Endothelial cell (in vitro differentiated cells): ENCODE measurements at regions not wholly inside any gene's neighbourhood (a gene's known extent, or its start where the extent isn't known, plus 50 kb on each side); places are given as distances from the start of the nearest gene placed in this dataset.
"Not testable (repeated sequence)": the region's sequence is repeated elsewhere in the genome, so short reads cannot be mapped to it uniquely, and the experiment has no call there.

Experiments used
- DNase-seq: peaks from one replicate; pipeline ENCODE4 v3.0.0; 2021; ENCODE audit warnings: low spot score
- H3K27ac Mint-ChIP-seq: one replicate; pipeline ENCODE4 v1.8.0; 2021; ENCODE audit warnings: mixed read lengths, inconsistent platforms; ENCODE audit not compliant: unreplicated experiment
- H3K27me3 Mint-ChIP-seq: one replicate; pipeline ENCODE4 v1.8.0; 2021; ENCODE audit warnings: mild to moderate bottlenecking, moderate library complexity, mixed read lengths, inconsistent platforms; ENCODE audit not compliant: unreplicated experiment
- H3K36me3 Mint-ChIP-seq: one replicate; pipeline ENCODE4 v1.8.0; 2021; ENCODE audit warnings: mild to moderate bottlenecking, low read depth, mixed read lengths, inconsistent platforms; ENCODE audit not compliant: unreplicated experiment
- H3K4me1 Mint-ChIP-seq: one replicate; pipeline ENCODE4 v1.8.0; 2021; ENCODE audit warnings: mild to moderate bottlenecking, mixed read lengths, inconsistent platforms; ENCODE audit not compliant: unreplicated experiment
- H3K4me3 Mint-ChIP-seq: one replicate; pipeline ENCODE4 v1.8.0; 2021; ENCODE audit warnings: mild to moderate bottlenecking, mixed read lengths, inconsistent platforms; ENCODE audit not compliant: unreplicated experiment
- H3K9me3 Mint-ChIP-seq: one replicate; pipeline ENCODE4 v1.8.0; 2021; ENCODE audit warnings: mixed read lengths, inconsistent platforms; ENCODE audit not compliant: unreplicated experiment
- TF ChIP-seq, protein P1 (sequence below): fragments of 200-600 bp; sonication (generic); IDR thresholded peaks from one replicate; pipeline ENCODE4 v1.5.0; 2021; ENCODE audit warnings: antibody characterized with exemption; ENCODE audit not compliant: unreplicated experiment

DNA sequence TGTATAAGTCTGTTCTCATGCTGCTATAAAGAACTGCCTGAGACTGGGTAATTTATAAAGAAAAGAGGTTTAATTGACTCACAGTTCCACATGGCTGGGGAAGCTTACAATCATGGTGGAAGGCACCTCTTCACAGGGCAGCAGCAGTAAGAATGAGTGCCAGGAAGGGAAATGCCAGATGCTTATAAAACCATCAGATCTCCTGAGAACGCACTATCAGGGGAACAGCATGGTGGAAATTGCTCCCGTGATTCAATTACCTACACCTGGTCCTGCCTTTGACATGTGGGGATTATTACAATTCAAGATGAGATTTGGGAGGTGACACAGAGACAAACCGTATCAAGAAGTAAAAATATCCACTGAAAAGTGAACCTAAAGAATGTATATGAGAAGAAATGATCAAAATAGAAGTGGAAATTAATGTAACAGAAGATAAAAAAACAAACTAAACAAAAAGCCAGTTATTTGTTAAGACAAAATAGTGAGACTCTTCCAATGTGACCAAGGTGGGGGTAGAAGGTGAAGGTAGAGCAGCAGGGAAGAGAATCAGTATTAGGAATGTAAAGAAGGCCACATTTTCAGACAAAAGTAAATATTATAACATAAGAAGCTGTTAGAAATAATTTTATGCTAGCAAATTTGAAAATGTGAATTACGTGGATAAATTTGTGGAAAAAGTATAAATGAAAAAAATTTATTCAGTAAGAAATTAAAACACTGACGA is 372.9 kb downstream of the NKX6-1 start:
- Mint-ChIP-seq H3K4me3 (no peak overlapping the region), H3K4me1 (peaks cover 4% of the 10 kb centered on the region), H3K27ac (no peak overlapping the region), H3K9me3 (no peaks in the 10 kb centered on the region), H3K36me3 (peaks cover 4% of the 10 kb centered on the region), H3K27me3 (no peaks in the 10 kb centered on the region)
- TF ChIP-seq, protein P1, sequence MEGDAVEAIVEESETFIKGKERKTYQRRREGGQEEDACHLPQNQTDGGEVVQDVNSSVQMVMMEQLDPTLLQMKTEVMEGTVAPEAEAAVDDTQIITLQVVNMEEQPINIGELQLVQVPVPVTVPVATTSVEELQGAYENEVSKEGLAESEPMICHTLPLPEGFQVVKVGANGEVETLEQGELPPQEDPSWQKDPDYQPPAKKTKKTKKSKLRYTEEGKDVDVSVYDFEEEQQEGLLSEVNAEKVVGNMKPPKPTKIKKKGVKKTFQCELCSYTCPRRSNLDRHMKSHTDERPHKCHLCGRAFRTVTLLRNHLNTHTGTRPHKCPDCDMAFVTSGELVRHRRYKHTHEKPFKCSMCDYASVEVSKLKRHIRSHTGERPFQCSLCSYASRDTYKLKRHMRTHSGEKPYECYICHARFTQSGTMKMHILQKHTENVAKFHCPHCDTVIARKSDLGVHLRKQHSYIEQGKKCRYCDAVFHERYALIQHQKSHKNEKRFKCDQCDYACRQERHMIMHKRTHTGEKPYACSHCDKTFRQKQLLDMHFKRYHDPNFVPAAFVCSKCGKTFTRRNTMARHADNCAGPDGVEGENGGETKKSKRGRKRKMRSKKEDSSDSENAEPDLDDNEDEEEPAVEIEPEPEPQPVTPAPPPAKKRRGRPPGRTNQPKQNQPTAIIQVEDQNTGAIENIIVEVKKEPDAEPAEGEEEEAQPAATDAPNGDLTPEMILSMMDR: no peak
- DNase-seq: no peak

DNA sequence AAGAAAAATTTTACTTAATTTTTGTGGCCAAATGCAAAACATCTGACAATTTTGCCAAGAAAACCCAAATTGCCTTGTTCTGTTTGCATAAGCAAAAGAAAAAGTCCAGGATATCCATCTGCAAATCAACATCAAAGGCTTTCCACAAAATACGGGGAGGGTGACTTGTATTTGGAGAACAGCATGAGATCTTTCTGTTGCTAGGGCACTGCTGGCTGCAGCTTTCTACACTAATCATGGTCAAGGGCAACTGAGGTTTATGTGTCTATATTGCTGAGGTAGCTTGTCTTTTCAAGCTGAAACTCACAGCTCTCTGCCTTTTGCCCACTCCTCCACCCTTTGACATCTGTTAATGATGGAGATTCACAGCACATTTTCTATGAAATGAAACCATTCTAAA is 389.1 kb downstream of the NKX6-1 start:
- Mint-ChIP-seq H3K4me1 (peaks cover 3% of the 10 kb centered on the region), H3K4me3 (no peak overlapping the region), H3K27me3 (no peaks in the 10 kb centered on the region), H3K36me3 (no peaks in the 10 kb centered on the region), H3K27ac (no peak overlapping the region), H3K9me3 (no peaks in the 10 kb centered on the region)
- no peak for DNase-seq
- TF ChIP-seq, protein P1: no peak

DNA sequence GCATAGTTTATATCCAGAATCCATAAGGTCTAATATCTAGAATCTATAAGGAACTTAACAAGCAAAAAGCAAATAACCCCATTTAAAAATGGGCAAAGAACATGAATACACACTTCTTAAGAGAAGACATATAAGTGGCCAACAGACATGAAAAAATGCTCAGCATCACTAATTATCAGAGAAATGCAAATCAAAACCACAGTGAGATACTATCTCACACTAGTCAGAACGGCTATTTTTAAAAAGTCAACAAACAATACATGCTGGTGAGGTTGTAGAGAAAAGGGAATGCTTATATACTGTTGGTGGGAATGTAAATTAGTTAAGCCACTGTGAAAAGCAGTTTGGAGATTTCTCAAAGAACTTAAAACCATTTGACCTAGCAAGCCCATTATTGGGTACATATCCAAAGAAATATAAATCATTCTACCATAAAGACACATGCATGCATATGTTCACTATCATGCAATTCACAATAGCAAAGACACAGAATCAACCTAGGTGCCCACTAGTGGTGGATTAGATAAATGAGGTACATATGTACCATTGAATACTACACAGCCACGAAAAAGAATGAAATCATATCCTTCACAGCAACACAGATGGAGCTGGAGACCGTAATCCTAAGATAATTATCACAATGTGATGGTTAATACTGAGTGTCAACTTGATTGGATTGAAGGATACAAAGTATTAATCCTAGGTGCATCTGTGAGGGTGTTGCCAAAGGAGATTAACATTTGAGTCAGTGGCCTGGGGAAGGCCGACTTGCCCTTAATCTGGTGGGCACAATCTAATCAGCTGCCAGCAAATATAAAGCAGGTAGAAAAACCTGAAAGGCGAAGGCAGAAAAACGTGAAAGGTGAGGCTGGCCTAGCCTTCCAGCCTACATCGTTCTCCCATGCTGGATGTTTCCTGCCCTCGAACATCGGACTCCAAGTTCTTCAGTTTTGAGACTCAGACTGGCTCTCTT is 397.2 kb downstream of the NKX6-1 start:
- H3K4me3 Mint-ChIP-seq, H3K27ac Mint-ChIP-seq, DNase-seq, H3K27me3 Mint-ChIP-seq, H3K9me3 Mint-ChIP-seq, H3K36me3 Mint-ChIP-seq, H3K4me1 Mint-ChIP-seq: not testable (repeated sequence)

DNA sequence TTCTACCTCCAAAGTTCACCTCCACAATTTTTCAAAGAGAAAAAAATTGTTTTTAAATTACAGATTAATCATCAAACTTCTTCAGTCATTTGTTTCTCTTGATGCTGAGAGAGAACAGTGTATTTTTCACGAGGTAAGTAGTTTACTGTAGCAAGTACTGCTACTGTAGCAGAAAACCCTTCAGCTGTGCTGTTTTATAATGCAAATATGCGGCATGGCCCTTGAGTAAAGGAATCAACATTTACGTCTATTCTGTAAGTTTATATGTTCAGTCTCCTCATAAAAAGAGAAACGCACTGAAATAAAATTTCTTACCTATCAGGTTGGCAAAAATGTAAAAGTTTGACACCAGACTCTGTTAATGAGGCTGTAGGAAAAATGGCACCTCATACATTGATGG is 399.0 kb downstream of the NKX6-1 start:
- TF ChIP-seq, protein P1: no peak
- no peak for DNase-seq
- H3K9me3 Mint-ChIP-seq: no peaks in the 10 kb centered on the region
- H3K36me3 Mint-ChIP-seq: no peaks in the 10 kb centered on the region
- H3K4me3 Mint-ChIP-seq: no peak overlapping the region
- no peak overlapping the region for H3K27ac Mint-ChIP-seq
- no peaks in the 10 kb centered on the region for H3K4me1 Mint-ChIP-seq
- H3K27me3 Mint-ChIP-seq: no peaks in the 10 kb centered on the region

DNA sequence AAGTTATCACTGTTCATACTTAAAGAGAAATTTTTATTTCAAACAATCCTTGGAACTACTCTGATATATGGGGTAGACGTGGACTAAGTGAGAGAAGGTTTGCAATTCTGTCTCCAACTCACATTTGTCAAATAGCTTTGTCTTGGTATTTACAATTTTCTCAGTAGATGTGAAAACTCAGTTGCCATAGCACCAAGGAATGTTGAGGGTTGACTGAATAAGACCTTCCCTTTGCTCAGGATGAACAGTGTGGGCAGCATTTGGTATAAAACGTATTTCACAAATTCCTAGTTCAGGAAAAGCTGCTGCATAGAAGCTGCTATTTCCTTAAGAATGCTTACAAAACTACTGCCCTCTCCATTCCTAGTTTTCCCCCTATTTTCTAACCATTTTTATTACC is 399.5 kb downstream of the NKX6-1 start:
- H3K36me3 Mint-ChIP-seq: no peaks in the 10 kb centered on the region
- H3K4me1 Mint-ChIP-seq: no peaks in the 10 kb centered on the region
- no peak for DNase-seq
- no peaks in the 10 kb centered on the region for H3K9me3 Mint-ChIP-seq
- no peaks in the 10 kb centered on the region for H3K27me3 Mint-ChIP-seq
- TF ChIP-seq, protein P1: no peak
- no peak overlapping the region for H3K4me3 Mint-ChIP-seq
- H3K27ac Mint-ChIP-seq: no peak overlapping the region
